ENCODE measurements at regions not wholly inside any gene's neighbourhood (a gene's known extent, or its start where the extent isn't known, plus 50 kb on each side); places are given as distances from the start of the nearest gene placed in this dataset.
"Not testable (repeated sequence)": the region's sequence is repeated elsewhere in the genome, so short reads cannot be mapped to it uniquely, and the experiment has no call there.

- not testable (repeated sequence) for DNase-seq (ENCODE audit: low read depth)
Measured at GRCh38 chr16:29274055-29275035, 132.2 kb downstream of the NPIPB11 start.

DNA sequence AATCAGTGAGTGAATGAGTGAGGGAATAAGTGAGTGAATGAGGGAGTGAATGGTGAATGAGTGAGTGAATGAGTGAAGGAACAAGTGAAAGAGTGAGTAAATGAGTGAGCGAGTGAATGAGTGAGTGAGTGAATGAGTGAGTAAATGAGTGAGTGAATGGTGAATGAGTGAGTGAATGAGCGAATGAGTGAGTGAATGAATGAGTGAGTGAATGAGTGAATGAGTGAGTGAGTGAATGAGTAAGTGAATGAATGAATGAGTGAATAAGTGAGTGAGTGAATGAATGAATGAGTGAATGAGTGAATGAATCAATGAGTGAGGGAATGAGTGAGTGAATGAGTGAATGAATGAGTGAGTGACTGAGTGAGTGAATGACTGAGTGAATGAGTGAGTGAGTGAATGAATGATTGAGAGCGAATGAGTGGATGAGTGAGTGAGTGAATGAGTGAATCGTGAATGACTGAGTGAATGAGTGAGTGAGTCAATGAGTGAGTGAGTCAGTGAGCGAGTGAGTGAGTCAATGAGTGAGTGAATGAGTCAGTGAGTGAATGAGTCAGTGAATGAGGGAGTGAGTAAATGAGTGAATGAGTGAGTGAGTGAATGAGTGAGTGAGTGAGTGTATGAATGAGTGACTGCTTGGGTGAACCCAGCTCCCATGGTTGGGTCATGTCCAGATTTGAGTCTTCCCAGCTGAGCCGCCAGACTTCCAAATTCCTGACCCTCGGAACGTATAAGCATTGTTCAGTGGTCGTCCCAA is 133.0 kb downstream of the NPIPB11 start:
- DNase-seq (ENCODE audit: low read depth): peak; percentile 59

- peak; percentile 89 for DNase-seq (ENCODE audit: low read depth)
Measured at GRCh38 chr16:29271721-29272675, 134.5 kb downstream of the NPIPB11 start.

DNA sequence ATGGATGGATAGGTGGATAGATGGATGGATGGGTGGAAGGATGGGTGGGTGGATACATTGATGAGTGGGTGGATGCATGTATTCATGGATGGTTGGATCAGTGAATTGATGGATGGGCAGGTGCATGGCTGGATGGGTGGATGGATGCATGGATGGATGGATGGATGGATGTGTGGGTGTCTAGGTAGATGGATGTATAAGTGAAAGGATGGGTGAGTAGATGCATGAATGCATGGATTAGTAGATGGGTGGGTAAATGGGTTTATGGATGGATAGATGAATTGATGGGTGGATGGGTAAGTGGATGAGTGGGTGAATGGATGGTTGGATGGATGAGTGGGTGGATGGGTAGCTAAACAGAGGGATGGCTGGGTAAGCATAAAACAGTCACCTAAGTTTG is 135.6 kb downstream of the NPIPB11 start:
- not testable (repeated sequence) for DNase-seq (ENCODE audit: low read depth)

- not testable (repeated sequence) for DNase-seq (ENCODE audit: low read depth)
Measured at GRCh38 chr16:29270033-29270432, 136.5 kb downstream of the NPIPB11 start.

- peak; percentile 81 for DNase-seq (ENCODE audit: low read depth)
Measured at GRCh38 chr16:29269192-29269811, 137.2 kb downstream of the NPIPB11 start.

- peak; percentile 55 for DNase-seq (ENCODE audit: low read depth)
Measured at GRCh38 chr16:29268785-29269191, 137.7 kb downstream of the NPIPB11 start.

GRCh38 chr16:29268348-29268747 is 138.2 kb downstream of the NPIPB11 start:
- DNase-seq (ENCODE audit: low read depth): not testable (repeated sequence)

GRCh38 chr16:29267891-29268290 is 138.6 kb downstream of the NPIPB11 start:
- DNase-seq (ENCODE audit: low read depth): not testable (repeated sequence)

DNA sequence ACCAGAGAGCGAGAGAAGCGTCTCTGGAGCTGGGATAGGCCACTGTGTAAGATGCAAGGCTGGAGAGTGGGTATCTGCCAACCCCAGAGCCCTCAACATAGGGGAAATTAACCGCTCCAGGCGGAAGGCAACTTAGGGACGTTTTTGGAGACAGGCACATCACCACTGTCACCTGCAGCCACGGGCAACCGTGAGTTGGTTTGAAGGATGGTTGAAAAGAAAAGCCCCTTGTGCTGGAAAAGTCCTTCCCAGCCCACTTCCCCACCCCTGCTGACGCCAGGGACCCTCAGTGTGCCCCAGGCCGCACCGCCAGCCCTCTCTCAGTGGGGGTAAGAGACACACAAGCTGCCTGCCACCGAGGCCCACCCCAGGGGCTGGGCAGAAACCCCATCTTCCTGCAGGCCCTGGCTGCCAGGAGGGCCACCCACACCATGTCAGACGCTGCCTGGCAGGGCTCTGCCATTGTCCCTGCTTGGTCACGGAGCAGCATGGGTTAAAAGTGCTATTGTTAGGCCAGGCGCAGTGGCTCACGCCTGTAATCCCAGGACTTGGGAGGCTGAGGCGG is 139.4 kb downstream of the NPIPB11 start:
- DNase-seq (ENCODE audit: low read depth): not testable (repeated sequence)

DNA sequence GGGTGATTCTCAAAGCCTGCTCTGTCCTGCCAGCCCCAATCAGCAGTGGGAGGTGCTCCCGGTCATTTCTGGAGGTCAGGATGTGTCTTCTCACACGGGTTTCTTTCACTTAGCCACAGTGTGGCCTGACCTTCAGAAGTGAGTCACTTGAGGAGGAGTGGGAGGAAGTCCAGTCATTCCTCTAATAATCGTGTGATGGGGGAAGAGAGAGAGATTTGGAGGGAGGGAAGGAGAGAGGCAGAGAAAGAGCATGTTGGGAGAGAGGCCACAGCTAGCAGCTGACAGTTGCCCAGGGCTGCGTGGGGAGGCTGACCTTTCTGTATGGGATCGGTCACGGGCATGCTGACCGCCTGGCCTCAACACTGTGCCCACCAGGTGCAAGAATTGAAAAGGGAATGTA is 139.9 kb downstream of the NPIPB11 start:
- DNase-seq (ENCODE audit: low read depth): peak; percentile 69

GRCh38 chr16:29265255-29265853 is 141.2 kb downstream of the NPIPB11 start:
- peak; percentile 90 for DNase-seq (ENCODE audit: low read depth)

DNA sequence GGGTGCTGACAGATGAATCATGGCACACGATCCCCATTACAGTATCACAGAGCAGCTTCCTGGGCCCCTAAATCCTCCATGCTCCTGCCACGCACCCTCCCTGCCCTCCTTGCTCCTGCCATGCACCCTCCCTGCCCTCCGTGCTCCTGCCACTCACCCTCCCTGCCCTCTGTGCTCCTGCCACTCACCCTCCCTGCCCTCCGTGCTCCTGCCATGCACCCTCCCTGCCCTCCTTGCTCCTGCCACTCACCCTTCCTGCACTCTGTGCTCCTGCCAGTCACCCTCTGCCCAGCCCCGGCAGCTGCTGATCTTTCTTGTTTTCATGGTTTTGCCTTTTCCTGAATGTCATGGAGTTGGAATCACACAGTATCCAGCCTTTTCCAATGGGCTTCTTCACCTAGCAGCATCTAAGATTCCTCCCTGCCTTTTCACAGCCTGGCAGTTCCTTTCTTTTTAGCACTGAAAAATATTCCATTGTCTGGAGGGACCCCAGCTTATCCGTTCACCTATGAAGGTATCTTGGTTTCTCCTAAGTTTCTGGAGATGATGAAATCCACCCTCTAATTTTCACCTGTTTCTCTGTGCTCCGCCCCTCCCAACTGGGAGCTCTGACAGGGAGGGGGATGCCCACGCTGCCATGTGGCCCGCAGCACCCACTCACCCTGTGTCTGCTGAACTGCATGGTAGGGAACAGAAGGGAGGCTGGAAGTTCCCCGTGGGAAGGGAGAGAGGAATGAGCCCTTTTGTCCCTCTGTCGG is 142.3 kb downstream of the NPIPB11 start:
- not testable (repeated sequence) for DNase-seq (ENCODE audit: low read depth)

DNA sequence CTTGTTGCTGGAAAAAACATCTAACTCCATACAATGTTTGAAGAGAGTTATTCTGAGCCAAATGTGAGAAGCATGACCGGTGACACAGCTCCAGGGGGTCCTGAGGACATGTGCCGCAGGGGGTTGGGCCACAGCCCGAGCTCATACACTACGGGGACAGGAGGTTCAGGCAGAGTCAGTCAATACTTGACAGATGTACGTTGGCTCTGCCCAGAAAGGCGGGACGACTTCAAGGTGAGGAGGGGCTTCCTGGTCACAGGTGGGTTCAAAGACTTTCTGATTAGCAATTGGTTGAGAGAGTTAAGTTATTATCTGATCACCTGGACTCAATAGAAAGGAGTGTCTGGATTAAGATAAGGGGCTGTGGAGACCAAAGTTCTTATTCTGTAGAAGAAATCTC is 143.8 kb downstream of the NPIPB11 start:
- DNase-seq (ENCODE audit: low read depth): not testable (repeated sequence)

DNA sequence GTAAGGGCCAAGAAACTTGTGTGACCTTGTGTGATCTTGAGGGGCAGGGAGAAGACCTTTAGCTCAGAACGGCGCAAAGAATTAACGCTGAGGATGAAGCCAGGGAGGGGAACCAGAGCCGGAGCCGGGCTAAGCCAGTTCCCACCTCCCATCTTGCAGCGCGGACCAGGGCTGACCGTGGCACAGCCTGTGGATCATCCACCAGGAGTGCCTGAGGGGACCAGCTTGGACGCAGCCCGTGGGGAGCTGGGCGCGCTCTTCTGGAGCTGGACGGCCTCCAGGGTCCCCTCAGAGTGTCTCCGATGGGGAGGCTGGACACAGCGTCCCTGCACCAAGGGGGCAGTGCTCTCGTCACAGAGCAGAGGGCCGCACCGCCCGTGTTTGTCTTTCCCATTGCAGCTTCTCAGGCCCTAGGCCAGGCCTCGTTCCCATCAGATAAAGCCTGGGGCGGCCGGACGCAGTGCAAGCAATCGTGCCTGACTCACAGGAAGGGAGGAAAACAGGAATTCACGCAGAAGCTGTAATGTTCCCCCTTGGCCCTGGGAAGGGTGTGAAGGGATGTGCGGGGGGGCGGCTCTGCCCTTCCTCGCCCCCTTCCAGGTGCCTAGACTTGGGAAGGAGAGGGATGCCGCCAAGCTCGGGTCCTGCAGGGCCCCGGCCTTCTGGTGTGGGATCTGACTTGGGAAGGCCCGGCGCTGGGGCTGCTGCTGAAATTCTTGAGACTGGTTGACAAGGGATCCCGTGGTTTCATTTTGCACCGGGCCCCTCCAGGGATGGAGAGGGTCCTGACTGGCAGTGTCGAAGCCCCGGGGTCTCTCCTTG is 144.9 kb downstream of the NPIPB11 start:
- not testable (repeated sequence) for DNase-seq (ENCODE audit: low read depth)

- DNase-seq (ENCODE audit: low read depth): not testable (repeated sequence)
Measured at GRCh38 chr16:29260683-29261426, 145.7 kb downstream of the NPIPB11 start.

DNA sequence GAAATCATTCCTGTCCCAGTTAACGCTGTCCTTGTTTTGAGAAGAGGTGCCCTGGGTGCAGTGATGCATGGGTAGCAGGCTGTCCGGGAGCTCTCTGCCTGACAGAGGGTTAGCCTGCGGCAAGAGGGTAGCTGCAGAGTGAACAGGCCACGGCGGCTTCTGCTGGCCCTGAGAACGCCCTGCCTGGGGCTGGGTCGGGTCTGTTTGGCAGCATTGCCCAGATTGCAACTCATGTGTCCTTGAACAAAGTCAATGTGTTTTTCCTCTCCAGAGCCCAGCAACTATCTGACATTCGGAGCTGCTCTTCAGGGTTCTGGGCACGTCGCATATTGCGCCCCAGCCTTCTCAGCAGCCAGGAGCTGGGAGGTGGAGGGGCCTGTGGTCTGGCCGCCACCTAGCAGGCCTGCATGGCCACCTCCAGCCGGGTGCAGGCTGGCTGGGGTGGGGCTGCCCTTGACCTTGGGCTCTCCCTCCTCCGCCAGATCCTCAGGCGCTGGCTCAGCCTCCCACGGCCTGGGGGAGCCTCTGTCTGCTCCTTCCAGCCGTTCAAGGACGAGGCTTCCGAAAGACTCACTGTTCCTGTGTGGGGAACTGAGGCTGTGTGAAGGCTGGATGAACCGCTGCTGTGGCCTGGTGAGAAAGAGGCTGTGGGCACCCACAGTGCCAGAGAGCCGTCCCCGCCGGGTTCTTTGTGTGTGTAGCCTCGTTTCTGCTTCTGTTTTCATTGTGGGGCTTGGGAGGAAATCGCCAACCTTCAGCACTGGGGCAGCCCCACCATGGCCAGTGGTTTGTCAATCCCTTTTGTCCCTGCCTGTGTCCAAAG is 146.7 kb downstream of the NPIPB11 start:
- not testable (repeated sequence) for DNase-seq (ENCODE audit: low read depth)

All from renal cortical epithelial cell (primary cell).